GM19238 (cell line): ENCODE measurements at regions not wholly inside any gene's neighbourhood (a gene's known extent, or its start where the extent isn't known, plus 50 kb on each side); places are given as distances from the start of the nearest gene placed in this dataset.
"Not testable (repeated sequence)": the region's sequence is repeated elsewhere in the genome, so short reads cannot be mapped to it uniquely, and the experiment has no call there.

ENCODE experiments used
- DNase-seq: peaks from one replicate; pipeline ENCODE4 v3.0.0; 2011; ENCODE audit warnings: low spot score; ENCODE audit not compliant: insufficient read length

DNA sequence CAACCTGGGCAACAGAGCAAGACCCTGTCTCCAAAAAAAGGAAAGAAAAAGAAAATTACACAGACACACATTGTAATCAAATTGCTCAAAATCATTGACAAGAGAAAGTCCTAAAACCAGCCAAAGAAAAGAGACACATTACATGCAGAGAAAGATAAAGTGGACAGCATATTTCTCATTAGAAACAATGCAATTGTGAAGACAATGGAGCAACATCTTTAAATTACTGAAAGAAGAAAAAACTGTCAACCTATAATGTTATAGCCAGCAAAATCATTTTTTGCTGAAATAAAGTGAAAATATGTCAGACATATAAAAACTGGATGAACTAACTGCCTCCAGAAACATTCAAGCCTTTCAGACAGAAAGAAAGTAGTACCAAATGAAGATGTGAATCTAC lies 120.6 kb downstream of the TMEM167A start:
- DNase-seq, result no peak

DNA sequence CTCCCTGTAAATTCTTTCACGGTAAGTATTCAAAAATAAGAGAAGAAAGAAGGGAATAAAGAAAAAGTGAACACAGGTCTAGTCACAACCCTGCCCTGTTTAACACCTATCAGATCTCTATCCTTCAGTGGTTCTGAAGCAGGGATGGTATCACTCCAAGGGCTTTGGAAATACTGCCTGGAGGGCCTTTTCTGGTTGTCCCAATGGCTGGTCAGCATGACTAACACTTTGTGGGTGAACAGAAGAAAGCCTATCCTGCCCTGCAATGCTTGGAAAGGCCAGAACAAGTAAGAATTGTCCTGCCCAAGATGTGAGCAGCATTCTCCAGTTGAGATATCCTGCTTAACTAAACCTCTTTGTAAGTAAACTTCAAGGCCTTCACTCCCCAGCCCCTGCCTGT lies 124.9 kb downstream of the TMEM167A start:
- DNase-seq, result no peak

DNA sequence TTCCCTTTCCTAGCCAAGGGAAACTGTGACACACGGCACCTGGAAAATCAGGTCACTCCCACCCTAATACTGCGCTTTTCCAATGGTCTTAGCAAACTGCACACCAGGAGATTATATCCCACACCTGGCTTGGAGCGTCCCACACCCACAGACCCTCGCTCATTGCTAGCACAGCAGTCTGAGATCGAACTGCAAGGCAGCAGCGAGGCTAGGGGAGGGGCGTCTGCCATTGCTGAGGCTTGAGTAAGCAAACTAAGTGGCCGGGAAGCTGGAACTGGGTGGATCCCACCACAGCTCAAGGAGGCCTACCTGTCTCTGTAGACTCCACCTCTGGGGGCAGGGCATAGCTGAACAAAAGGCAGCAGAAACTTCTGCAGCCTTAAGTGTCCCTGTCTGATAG lies 132.9 kb downstream of the TMEM167A start:
- DNase-seq, result not testable (repeated sequence)

DNA sequence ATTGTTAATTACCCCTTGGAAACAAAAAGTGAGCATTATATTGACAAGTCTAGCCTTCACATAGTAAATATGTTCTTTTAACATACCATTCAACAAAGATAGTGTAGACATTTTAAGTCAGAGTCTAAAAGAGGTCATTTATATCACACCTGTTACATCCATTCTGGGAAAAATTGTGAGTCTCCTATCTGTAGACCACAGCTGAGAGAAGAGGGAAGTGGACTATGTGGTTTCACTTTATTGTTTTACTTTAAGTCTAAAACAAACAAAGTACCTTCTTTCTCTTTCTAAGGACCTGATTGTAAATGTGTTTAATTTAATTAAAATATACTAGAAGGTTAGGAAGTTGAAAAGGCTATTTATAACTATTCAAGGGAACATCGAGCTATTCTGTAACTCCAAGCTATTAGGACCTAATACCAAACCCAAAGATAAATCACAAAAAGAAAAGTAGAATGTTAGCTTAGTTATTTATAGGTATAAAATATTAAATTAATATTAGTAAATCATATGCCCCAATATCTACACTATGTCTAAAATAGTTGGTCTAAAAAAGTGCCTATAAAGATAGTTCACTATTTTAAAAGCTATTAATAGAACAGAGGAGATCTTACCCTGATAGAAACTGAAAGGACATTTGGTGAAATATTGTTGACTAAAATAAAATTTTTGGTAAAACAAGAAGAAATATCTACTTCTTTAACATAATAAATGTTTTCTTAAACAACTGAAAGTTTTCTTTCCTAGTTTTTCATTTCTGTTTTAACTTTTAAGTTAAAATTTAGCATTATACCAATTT lies 134.9 kb downstream of the TMEM167A start:
- no peak for DNase-seq

DNA sequence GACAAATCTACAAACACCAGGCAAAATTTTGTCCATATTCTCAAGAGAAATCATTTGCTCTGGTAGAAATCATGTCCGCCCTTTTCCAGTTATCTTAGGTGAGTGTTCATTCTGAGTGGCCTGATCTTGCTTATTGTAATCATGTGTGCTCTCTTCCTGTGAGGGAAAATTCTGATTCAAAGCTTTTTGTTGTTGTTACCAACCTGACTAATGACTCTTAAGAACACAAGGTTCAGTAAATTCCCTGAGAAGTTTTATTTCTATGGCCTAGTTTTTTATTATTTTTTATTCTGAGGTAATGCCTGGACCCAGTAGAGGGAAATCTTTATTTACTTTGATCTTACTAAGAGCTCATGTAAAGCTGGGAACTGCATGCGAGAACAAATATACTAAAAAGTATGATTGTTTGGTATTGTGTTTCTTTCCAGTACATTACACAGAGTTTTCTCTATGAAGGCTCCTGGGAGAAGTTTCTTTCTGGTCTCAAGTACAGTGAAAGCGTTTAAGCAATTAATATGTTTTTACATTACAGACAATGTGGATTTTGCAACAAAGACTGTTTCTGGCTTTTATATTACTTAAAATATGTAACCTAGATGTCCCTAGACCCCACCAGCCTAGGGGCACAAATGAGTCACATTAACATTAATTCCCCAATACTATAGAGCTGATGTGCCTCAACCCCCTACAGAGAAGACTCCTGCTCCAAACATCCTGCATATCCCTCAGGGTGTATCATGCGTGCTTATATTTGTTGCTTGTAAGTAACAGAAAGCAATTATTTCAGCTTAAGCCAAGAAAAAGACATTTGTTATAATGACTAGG lies 138.1 kb downstream of the TMEM167A start:
- DNase-seq, result no peak

DNA sequence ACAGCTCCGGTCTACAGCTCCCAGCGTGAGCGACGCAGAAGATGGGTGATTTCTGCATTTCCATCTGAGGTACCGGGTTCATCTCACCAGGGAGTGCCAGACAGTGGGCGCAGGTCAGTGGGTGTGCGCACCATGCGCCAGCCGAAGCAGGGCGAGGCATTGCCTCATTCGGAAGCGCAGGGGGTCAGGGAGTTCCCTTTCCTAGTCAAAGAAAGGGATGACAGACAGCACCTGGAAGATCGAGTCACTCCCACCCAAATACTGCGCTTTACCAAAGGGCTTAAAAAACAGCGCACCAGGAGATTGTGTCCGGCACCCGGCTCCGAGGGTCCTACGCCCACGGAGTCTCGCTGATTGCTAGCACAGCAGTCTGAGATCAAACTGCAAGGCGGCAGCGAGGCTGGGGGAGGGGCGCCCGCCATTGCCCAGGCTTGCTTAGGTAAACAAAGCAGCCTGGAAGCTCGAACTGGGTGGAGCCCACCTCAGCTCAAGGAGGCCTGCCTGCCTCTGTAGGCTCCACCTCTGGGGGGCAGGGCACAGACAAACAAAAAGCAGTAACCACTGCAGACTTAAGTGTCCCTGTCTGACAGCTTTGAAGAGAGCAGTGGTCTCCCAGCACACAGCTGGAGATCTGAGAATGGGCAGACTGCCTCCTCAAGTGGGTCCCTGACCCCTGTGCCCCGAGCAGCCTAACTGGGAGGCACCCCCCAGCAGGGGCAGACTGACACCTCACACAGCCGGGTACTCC lies 144.5 kb downstream of the TMEM167A start:
- not testable (repeated sequence) for DNase-seq

DNA sequence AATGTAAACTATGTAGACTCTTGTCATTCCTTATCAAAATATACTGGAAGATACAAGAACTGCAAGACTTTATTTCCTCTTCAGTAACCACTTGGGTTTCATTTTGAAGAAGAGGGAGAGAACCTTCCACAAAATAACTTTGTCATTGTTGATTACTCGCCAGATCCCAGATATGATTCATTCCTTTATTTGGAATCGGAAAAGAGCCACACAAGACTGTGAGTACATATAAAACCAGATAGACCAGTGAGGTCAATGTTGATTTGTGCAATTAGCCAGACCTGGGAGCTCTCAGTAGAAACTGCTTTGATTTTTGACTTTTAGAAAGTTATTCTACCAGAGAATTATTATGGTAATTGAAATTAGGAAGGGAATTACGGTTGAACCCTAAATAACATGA lies 146.1 kb downstream of the TMEM167A start:
- DNase-seq, result no peak

DNA sequence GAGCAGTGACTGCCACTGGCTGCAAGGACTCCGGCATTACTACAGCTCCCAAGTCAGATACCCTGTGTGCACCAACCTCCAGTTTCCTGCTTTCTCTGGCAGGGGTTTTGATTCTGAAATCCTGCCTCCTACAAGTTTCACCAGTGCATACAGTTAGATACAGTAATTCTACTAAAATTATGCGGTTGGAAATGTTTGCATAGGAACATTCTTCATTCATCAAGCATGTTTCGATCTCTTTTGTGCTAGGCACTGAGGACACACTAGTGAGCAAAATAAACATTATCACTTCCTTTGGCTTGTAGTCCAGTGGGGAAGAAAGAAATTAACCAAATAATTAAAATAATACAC lies 152.2 kb downstream of the TMEM167A start:
- DNase-seq, result no peak

DNA sequence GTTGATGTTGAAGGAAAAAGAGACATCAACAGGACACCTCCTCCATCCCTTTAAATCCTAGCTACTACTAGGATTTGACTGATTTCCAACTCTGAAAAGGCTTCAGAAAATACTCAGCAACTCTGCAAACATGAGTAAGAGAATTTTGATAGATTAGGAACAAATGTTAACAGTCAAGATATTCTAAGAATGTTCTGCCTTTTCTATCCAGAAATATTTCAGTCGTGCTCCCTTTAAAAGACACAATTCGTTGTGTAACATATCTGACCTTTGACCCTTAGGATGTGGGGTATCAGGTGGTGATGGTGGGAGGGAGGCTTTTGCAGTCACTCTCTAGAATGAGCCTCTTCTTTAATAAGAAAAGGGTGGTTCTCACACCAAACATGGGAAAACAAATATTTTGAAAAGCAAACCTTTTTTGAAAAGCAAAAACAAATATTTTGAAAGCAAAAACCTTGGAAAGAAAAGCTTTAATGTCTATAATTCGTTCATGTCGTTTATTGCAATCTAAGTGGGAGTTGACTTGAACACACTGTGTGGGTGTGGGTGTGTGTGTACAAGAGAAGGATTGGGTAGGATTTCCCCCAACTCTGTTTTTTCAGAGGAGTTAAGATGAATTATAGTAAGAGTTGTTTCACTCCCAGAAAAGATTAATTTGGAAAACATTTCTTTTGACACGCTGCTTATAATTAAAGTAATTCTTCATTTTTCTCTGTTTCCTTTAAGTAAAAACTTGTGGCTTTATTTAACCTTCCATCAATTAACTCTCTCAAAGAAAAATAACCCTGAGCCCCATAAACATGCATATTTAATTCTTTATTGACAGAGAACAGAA lies 152.8 kb downstream of the TMEM167A start:
- no peak for DNase-seq

DNA sequence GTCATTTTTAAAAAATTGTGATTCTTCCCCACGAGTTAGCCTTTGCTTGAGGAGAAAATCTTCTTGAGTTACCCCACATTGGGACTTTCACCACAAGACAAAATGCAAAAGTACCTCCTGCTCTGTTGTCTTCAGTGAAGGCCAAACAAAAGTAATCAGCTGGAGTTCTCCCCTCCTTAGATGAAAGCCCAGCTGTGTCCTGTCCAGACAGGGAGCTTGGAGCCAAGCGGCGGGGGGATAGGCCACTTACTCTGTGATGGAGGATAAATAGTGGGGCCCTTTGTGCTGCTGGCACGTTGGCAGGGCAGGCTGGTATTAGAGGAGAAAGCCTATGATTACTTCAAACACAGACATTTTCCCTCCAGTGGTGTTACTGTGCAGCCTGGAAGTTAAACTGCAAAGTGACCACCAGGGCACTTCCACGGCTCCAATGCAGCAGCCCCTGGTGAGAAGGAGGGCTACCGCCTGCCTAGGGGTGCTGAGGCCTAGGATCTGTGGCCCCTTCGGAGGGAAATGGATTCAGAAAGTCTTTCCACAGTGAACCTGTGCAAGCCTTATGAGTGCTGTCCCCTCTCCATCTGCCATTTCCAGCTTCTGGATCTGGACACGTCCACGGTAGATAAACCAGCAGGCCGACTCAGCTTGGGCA lies 155.0 kb downstream of the TMEM167A start:
- no peak for DNase-seq

DNA sequence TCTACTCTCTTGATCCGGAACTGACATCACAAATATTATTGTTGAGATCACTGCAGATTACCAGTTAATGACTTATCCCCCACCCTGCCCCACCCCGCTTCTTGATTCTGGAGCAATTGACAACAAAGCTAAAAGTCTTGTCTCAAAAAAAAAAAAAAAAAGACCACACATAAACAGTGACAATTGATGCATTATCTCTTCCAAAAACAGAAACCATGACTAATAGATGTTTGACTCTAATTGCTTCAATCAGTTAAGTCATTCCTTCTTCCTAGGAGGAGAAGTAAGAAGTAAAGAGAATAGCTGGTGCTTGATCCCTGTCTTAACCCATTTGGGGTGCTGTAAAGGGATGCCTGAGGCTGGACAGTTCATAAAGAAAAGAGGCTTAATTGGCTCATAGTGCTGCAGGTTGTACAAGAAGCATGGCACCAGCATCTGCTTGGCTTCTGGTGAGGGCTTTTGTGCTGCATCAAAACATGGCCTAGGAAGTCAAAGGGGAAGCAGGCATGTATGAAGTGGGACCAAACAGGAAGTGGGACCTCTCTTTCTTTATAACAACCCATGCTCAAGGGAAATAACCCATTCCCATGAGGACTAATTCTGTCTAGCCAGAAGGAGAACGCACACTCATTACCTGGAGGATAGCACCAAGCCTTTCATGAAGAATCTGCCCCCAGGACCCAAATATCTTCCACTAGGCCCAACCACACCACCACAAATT lies 158.7 kb downstream of the TMEM167A start:
- no peak for DNase-seq

DNA sequence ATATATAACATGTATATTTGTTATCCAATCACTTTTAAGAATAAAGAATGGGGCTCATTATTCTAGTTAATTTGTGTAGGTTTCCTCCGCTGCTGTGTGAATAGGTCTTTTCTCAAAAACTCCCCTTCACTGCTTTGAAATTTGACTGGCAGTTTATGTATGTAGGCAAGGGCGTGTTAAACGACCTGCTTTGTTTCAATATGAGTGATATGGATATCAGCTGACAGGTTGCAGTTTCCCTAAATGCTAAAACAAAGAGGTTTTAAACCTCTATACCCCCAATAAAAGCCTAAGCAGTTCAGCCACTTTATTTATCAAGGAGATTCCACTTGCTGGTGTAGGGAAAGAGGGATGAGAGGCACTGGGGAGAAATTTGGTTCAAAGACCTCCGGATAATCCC lies 159.6 kb downstream of the TMEM167A start:
- DNase-seq, result no peak

DNA sequence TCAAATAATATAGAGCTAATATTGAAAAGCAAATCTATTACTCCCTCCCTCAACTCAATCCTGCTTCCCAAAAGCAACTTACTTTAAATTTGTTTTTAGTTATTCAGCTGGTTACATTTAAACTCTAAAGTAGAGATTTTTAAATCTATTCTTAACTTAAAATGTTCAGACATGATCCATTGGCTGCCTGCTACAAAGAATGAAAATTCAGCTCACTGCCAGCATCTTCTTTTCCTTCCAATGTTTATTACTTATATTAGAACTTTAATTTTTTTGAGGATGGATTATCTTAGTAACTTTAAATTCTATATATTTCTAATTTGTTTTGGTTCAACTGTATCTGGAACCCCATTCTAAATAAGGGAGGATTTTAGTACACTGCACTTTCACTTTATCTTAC lies 163.2 kb downstream of the TMEM167A start:
- no peak for DNase-seq

DNA sequence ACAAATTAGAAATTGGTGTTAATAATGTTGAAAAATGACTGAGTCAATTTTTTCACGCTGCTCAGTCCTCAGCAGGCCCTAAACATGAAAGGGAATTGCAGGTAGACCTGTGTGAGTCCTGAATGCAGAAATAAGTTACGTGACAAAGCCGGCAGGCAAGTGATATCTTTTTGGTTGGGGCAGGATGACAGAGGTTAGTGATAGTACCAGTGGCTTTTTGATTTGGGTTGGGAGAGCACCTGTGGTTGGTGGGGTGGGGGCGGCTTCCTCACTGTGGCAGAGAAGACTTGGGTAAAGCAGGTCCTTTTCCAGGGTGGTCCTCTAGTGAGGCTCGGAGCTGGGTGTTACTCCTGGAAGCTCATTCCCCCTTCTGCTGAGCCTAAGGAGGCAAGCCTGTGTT lies 164.7 kb downstream of the TMEM167A start:
- no peak for DNase-seq

DNA sequence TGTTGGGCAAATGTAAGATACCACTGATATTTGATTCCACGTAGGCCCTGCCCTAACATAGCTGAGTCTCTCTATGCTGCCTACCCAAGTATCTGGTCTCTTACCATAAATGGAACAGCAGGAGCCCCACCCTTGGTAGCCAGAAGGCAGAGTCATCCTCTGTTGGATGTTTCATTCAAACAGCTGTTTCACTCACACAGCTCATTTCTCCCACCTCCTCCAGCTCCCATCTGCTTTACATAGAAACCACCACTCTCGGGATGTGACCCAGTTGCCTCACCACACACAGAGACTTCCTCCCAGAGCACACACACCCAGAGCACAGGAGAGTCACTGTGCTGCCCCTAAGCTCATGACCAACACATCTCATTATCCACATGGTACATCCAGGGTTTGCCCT lies 165.3 kb downstream of the TMEM167A start:
- DNase-seq, result no peak

DNA sequence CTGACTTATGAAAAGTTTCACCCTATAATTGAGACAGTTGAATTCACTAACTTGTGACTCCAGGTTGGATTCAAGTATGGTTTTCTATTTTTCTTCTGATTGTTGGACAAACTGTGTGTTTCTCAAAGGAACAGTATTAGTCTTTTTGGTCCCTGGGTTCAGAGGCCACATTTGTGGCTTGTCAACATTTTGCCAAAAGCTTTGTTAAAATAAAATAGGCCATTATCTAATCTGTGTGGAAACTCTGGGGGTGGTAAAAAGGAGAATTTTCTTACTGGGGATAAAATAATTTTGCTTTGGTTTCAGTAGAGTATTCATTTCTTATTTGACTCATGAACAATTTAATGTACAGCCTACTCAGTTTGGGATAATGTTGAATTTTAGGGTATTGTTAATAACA lies 166.3 kb downstream of the TMEM167A start:
- DNase-seq, result no peak

DNA sequence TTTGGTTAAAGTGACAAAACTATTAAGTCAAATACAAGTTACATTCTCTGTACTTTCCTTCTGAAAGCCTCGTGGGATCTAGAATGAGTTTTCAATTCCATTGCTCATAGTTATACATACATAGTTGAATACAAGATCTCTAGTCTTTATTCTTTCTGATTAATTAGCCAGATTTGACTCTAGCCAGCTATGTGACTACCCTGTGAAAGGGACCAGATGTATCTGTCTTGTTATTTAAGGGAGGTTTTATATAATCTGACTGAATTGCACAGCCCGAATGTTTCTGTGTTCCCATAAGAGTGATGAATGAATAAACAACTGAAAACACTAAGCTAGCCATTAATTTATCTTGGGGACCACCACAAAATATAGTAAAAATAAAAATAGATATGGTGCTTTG lies 166.7 kb downstream of the TMEM167A start:
- no peak for DNase-seq

DNA sequence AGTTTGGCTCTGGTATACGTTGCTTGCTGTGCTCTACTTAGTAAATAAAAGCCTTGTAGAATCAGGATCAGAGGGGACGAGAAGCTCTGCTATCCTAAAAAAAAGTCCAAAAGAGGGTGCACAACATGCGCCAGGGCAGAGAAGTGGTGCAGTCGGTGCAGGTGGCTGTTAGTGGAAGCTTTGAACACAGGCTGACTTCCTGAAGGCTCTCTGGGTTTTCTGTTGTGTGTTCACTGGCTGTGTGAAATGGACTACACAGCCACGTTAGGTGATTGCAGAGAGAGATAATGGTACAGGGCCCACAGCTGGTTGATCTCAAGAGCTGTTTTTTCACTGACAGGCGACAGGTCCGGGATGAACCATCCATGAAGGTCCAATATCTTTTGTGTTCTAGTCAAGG lies 167.4 kb downstream of the TMEM167A start:
- DNase-seq, result no peak

DNA sequence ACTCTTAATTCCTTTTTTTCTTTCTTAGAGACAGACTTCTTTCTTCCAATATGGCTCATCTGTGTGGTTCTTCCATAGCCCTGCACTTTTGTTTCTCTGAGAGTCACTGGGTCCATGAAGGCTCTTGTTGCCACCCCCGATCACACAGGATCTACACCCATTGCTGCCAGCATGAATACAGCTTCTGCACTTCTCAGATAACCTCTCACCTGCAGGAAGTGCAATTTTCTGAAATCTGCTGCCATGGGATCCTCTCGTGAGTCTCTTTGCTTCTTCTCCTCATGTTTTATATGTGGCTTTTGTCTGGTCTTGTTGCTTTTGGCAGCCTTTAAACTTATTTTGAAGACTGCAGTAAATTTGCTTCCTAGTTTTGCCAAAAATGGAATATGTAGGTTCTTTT lies 171.2 kb downstream of the TMEM167A start:
- DNase-seq, result no peak

DNA sequence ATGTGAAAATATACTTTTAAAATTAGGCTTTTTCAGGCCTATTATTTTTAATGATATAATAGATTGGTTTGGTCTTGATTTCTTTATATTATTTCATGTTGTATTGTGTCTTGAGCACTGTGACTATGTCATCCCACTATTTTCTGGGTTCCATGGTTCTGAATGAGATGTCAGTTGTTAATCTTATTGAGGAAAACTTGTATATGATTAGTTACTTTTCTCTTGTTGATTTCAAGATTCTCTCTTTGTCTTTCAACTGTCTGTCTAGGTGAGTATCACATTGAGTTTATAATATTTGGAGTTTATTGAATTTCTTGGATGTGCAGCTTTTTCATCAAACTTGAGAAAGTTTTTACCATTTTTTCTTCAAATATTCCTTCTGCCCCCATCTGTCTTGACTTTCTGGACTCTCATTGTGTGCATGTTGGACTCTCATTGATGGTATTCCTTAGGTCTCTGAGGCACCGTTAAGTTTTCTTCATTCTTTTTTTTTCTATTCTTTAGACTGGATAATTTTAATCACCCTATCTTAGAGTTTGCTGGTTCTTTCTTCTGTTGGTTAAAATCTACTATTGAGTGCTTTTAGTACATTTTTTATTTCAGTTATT lies 175.8 kb downstream of the TMEM167A start:
- DNase-seq, result no peak
